A673 (cell line): ENCODE measurements at regions not wholly inside any gene's neighbourhood (a gene's known extent, or its start where the extent isn't known, plus 50 kb on each side); places are given as distances from the start of the nearest gene placed in this dataset.
A peak's percentile ranks its signal among the peaks of the same experiment; 100 is the strongest.

ENCODE experiments used
- BruUV-seq: library from RNA; stranded (reverse); fragments of 400-500 nt; replicated peaks from 2 replicates; lab custom pipeline; 2021; lab: Mats Ljungman, UMichigan
- CTCF ChIA-PET: fragments of 300-600 bp; sonication (Branson Sonifier 250); formaldehyde crosslinking; loops from one replicate; lab custom pipeline; 2022; ENCODE audit warnings: antibody characterized with exemption; lab: Charles Lee
- POLR2A ChIA-PET: fragments of 300-600 bp; sonication (Branson Sonifier 250); formaldehyde crosslinking; loops from one replicate; lab custom pipeline; 2022; ENCODE audit warnings: antibody characterized with exemption; ENCODE audit not compliant: low non-redundant PET; lab: Charles Lee
- DNase-seq: peaks from one replicate; pipeline ENCODE4 v3.0.0-alpha.2; 2015; ENCODE audit warnings: low spot score
- H3K27ac ChIP-seq: fragments of 200-600 bp; sonication (generic); 2 replicates; pipeline ENCODE4 v1.5.1; 2016; ENCODE audit warnings: mixed run types, low read depth, mild to moderate bottlenecking, mixed read lengths, antibody characterized with exemption, low read length; ENCODE audit not compliant: poor library complexity, severe bottlenecking
- H3K27me3 ChIP-seq: fragments of 200-600 bp; sonication (generic); replicated peaks from 2 replicates; pipeline ENCODE4 v1.6.1; 2017; ENCODE audit warnings: mixed run types, low read depth, mild to moderate bottlenecking, mixed read lengths, antibody characterized with exemption, low read length; ENCODE audit not compliant: insufficient read depth, poor library complexity
- H3K36me3 ChIP-seq: fragments of 200-600 bp; sonication (generic); 2 replicates; pipeline ENCODE4 v1.6.1; 2016; ENCODE audit warnings: mixed run types, mild to moderate bottlenecking, mixed read lengths, antibody characterized with exemption, low read length; ENCODE audit not compliant: insufficient read depth, poor library complexity, severe bottlenecking
- H3K4me1 ChIP-seq: fragments of 200-600 bp; sonication (generic); 2 replicates; pipeline ENCODE4 v1.6.1; 2017; ENCODE audit warnings: mixed run types, mild to moderate bottlenecking, mixed read lengths, antibody characterized with exemption, low read length; ENCODE audit not compliant: insufficient read depth, poor library complexity, severe bottlenecking
- H3K4me3 ChIP-seq: fragments of 200-600 bp; sonication (generic); 2 replicates; pipeline ENCODE4 v1.5.1; 2016; ENCODE audit warnings: low read depth, mixed run types, mild to moderate bottlenecking, mixed read lengths, low read length; ENCODE audit not compliant: poor library complexity, severe bottlenecking
- H3K9me3 ChIP-seq: fragments of 200-600 bp; sonication (generic); 2 replicates; pipeline ENCODE4 v1.6.1; 2016; ENCODE audit warnings: mixed run types, low read depth, mild to moderate bottlenecking, mixed read lengths, antibody characterized with exemption, low read length; ENCODE audit not compliant: poor library complexity, severe bottlenecking
- CTCF ChIP-seq: fragments of 300-800, 200-600 bp; sonication (generic); conservative IDR thresholded peaks from 2 replicates; pipeline ENCODE4 v1.5.1; 2017; ENCODE audit warnings: low read depth, mild to moderate bottlenecking, antibody characterized with exemption, low read length, moderate library complexity, mixed read lengths
- EZH2 ChIP-seq: fragments of 200-600 bp; sonication (generic); IDR thresholded peaks from 2 replicates; pipeline ENCODE4 v1.6.1; 2017; ENCODE audit warnings: borderline replicate concordance, low read depth, mild to moderate bottlenecking, mixed read lengths, antibody characterized with exemption, low read length; ENCODE audit not compliant: poor library complexity, severe bottlenecking
- intact Hi-C: fragments of 100-400 bp; cut with micrococcal nuclease; formaldehyde crosslinking; loops from one replicate; pipeline ENCODE4 v1.10.0; 2022; ENCODE audit not compliant: unreplicated experiment

GRCh38 chr9:75712700-75713099 is 177.8 kb upstream of the PCSK5 start:
- no peaks in the 10 kb centered on the region for H3K4me1 ChIP-seq
- no TSS peak for BruUV-seq
- TF ChIP-seq EZH2: no peak
- TF ChIP-seq CTCF: no peak
- ChIA-PET CTCF (no interaction called here), POLR2A (no interaction called here)
- DNase-seq: peak; percentile 1
- H3K27ac ChIP-seq: no peak overlapping the region
- intact Hi-C loops: no loop called here
- H3K9me3 ChIP-seq: no peaks in the 10 kb centered on the region
- no peaks in the 10 kb centered on the region for H3K27me3 ChIP-seq
- H3K36me3 ChIP-seq: no peaks in the 10 kb centered on the region
- no peak overlapping the region for H3K4me3 ChIP-seq

- TF ChIP-seq CTCF: no peak
- TF ChIP-seq EZH2: no peak
- no peak for DNase-seq
- Histone ChIP-seq H3K27me3 (no peaks in the 10 kb centered on the region), H3K9me3 (no peaks in the 10 kb centered on the region), H3K4me3 (no peak overlapping the region), H3K36me3 (no peaks in the 10 kb centered on the region), H3K4me1 (no peaks in the 10 kb centered on the region), H3K27ac (no peak overlapping the region)
- BruUV-seq: no TSS peak
- ChIA-PET CTCF (no interaction called here), POLR2A (no interaction called here)
- intact Hi-C loops: no loop called here
Observed at GRCh38 chr9:75713335-75713734, 177.1 kb upstream of the PCSK5 start.

GRCh38 chr9:75715360-75715759 is 175.1 kb upstream of the PCSK5 start:
- Histone ChIP-seq H3K27ac (no peak overlapping the region), H3K4me1 (no peaks in the 10 kb centered on the region), H3K36me3 (no peaks in the 10 kb centered on the region), H3K4me3 (no peak overlapping the region), H3K27me3 (no peaks in the 10 kb centered on the region), H3K9me3 (no peaks in the 10 kb centered on the region)
- CTCF ChIA-PET: no interaction called here
- TF ChIP-seq EZH2 (no peak), CTCF (no peak)
- POLR2A ChIA-PET: no interaction called here
- no peak for DNase-seq
- BruUV-seq: no TSS peak
- intact Hi-C loops: no loop called here
